Aorta (tissue), 5 donors: ENCODE measurements at regions not wholly inside any gene's neighbourhood (a gene's known extent, or its start where the extent isn't known, plus 50 kb on each side); places are given as distances from the start of the nearest gene placed in this dataset.

Source experiments
- ATAC-seq: fragments of 200-7000 bp; cut with Tn5 transposase; one replicate; pipeline ENCODE4 v1.9.1; 2022; ENCODE audit warnings: moderate library complexity; ENCODE audit not compliant: low FRiP score
- DNase-seq, 2 donors: peaks; one replicate each; pipeline ENCODE4 v3.0.0-alpha.2; 2020
- H3K27ac ChIP-seq, 2 donors: one replicate each; pipeline ENCODE4 v1.5.1; 2013; ENCODE audit warnings: low read length in 2 of 2, mild to moderate bottlenecking in 2 of 2, moderate library complexity in 2 of 2, control low read depth in 1 of 2, inconsistent platforms in 1 of 2, low read depth in 1 of 2
- H3K27me3 ChIP-seq, 2 donors: one replicate each; pipeline ENCODE4 v1.6.1; 2013; ENCODE audit warnings: control low read depth in 1 of 2, low read length in 1 of 2, mild to moderate bottlenecking in 1 of 2, moderate library complexity in 1 of 2; ENCODE audit not compliant: insufficient read depth in 2 of 2, control insufficient read depth in 1 of 2
- H3K36me3 ChIP-seq, 2 donors: one replicate each; pipeline ENCODE4 v1.6.1; 2013; ENCODE audit warnings: control low read depth in 1 of 2, low read length in 1 of 2, mild to moderate bottlenecking in 1 of 2; ENCODE audit not compliant: insufficient read depth in 2 of 2, control insufficient read depth in 1 of 2
- H3K4me1 ChIP-seq, 2 donors: one replicate each; pipeline ENCODE4 v1.6.1; 2013; ENCODE audit warnings: low read length in 2 of 2, control low read depth in 1 of 2, mild to moderate bottlenecking in 1 of 2, moderate library complexity in 1 of 2; ENCODE audit not compliant: insufficient read depth in 2 of 2, control insufficient read depth in 1 of 2
- H3K4me3 ChIP-seq, 2 donors: one replicate each; pipeline ENCODE4 v1.5.1; 2013; ENCODE audit warnings: low read length in 2 of 2, control low read depth in 1 of 2, mild to moderate bottlenecking in 1 of 2
- H3K9me3 ChIP-seq: one replicate; pipeline ENCODE4 v1.6.1; 2013; ENCODE audit warnings: mild to moderate bottlenecking, low read length; ENCODE audit not compliant: control insufficient read depth
- WGBS, 2 donors: extraction: QIAGEN DNeasy Blood & Tissue Kit; methylation state at CpG; one replicate each; pipeline ENCODE4 v1.1.7; 2013; 5-methylcytosine and 5-hydroxymethylcytosine counted together
- intact Hi-C, 2 donors: fragments of 100-400 bp; cut with DNase I; formaldehyde crosslinking; loops; one replicate each; pipeline versions ENCODE4 v1.14.2 to v1.15.0; 2022
- donor health status: healthy with polysubstance abuse.
- donor health status: Bipolar disorder and iron deficiency.
- donor health status: DM: no; HTN: no; CAD: no.
- donor health status: DM: no; HTN: no; CAD: no.
- donor health status: DM: yes; HTN: yes; CAD: no.

DNA sequence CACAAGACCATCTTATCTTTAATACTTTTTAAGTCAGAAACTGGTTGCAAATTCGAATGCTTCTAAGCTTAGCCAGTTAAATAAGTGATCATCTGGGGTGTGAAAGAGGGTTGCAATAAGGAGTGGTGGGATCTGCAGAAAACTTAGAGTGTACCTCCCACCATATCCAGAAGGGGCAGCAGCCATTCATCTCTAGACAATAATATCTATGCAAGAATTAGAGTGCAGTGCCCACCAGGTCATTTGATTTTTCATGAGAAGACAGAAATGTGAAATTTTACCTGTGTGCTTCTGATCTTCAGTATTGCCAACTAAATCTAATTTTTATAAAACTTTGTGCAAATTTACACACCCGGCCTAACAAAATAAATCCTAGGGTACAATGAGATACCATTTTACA lies 127.2 kb upstream of the SP4 start:
- intact Hi-C loops, result no loop called here
- H3K27ac ChIP-seq, result no peak overlapping the region
- no peak for DNase-seq
- H3K36me3 ChIP-seq, result no peaks in the 10 kb centered on the region
- no peaks in the 10 kb centered on the region for H3K9me3 ChIP-seq
- no peak overlapping the region for H3K4me3 ChIP-seq
- no peaks in the 10 kb centered on the region for H3K4me1 ChIP-seq
- H3K27me3 ChIP-seq, result no peaks in the 10 kb centered on the region
- no peak for ATAC-seq
- 77 to 87% methylated on average over 2 of the region's 2 CpGs for WGBS, 2 donors

DNA sequence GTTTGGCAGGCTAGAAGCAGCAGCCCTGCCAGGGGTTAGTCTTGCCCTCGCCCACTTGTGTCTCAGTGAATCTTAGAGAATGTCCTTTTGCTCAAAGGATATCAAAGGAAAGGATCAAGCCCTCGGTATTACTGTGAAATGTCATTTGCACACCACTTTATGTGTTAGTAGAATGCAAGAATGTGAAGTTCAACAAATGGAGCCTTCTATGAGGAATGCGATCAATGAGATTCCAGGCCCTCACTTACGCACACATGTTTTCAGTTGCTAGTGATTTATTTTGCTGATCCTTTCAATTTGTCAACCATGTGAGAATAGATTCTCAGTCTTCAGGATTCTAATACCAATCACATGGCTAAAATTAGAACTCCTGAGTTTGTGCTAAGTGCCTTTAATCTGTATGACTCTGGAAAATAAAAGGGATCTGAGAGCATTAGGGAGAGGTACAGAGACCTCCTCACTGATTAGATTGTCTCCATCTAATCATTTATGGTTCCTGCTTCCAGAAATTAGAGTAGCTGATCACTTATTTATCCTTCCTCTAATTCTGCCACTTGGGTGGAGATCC lies 123.0 kb upstream of the SP4 start:
- DNase-seq (no peak), ATAC-seq (no peak)
- Histone ChIP-seq H3K4me3 (no peak overlapping the region), H3K4me1 (no peaks in the 10 kb centered on the region), H3K27ac (no peak overlapping the region), H3K9me3 (no peaks in the 10 kb centered on the region), H3K36me3 (no peaks in the 10 kb centered on the region), H3K27me3 (no peaks in the 10 kb centered on the region)
- intact Hi-C loops, result no loop called here
- WGBS, 2 donors, result 49 to 55% methylated on average over 4 of the region's 4 CpGs

DNA sequence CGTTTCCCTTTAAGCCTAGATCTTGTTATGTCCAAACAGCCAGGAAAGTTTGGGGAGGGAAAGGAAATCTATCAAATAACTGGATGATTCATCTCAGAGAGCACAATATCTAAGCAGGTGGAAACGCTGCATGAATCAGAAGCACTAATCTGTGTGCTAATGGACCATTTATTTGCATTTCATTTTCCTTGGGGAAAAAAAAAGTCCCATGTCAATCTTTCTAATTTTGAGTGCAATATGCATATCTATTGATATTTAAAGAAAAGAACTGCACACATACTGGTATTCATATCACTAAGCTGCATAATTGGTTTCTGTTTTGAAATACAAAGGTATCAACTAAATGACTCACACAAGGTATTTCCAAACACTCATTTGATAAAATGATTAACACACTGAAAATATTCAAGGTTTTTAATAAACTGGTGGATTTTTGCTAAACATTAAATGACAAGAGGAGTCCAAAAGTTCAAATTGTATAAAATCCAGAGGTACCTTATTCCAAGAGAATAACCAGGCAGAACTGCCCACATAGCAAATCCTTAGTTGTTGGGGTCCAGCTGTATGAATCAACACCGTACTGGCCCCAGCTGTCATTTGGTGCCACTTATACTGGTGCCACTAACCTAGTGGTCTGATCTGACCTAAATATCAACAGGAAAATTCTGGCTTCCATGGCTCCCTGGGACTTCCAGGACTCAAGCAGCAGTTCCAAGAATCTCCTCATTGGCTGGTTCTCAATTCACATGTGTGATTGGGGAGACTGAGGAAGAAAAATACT lies 122.2 kb upstream of the SP4 start:
- Histone ChIP-seq H3K4me1 (no peaks in the 10 kb centered on the region), H3K4me3 (no peak overlapping the region), H3K9me3 (no peaks in the 10 kb centered on the region), H3K27ac (no peak overlapping the region), H3K27me3 (no peaks in the 10 kb centered on the region), H3K36me3 (no peaks in the 10 kb centered on the region)
- DNase-seq (no peak), ATAC-seq (no peak)
- intact Hi-C loops, result no loop called here
- WGBS, 2 donors, result 55 to 57% methylated on average over 3 of the region's 3 CpGs

DNA sequence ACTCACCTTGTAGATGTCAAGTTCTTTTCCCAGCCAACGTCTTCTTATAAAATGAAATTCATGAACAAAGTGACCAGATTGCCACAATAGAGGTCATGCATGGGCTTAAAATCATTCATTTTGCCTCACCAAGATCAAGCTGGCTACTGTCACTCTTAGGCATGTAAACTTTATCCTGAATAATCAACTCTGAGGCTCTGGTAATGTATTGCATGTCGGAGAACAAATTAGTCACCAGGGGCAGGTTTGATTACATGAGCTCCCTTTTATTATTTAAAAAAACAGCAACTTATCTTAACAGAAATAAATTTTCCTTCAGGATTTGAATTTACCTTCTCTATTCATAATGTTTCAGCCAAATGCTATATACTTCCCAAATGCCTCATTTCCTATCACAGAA lies 112.9 kb upstream of the SP4 start:
- H3K36me3 ChIP-seq, result no peaks in the 10 kb centered on the region
- DNase-seq, result no peak
- WGBS, 2 donors, result 15 to 19% methylated on average over 2 of the region's 2 CpGs
- no peaks in the 10 kb centered on the region for H3K4me1 ChIP-seq
- peaks cover 1% of the 10 kb centered on the region for H3K9me3 ChIP-seq
- intact Hi-C loops, result no loop called here
- no peak for ATAC-seq
- H3K27me3 ChIP-seq, result peaks cover 0 to 2% of the 10 kb centered on the region in 2 donors
- H3K27ac ChIP-seq, result no peak overlapping the region
- no peak overlapping the region for H3K4me3 ChIP-seq

DNA sequence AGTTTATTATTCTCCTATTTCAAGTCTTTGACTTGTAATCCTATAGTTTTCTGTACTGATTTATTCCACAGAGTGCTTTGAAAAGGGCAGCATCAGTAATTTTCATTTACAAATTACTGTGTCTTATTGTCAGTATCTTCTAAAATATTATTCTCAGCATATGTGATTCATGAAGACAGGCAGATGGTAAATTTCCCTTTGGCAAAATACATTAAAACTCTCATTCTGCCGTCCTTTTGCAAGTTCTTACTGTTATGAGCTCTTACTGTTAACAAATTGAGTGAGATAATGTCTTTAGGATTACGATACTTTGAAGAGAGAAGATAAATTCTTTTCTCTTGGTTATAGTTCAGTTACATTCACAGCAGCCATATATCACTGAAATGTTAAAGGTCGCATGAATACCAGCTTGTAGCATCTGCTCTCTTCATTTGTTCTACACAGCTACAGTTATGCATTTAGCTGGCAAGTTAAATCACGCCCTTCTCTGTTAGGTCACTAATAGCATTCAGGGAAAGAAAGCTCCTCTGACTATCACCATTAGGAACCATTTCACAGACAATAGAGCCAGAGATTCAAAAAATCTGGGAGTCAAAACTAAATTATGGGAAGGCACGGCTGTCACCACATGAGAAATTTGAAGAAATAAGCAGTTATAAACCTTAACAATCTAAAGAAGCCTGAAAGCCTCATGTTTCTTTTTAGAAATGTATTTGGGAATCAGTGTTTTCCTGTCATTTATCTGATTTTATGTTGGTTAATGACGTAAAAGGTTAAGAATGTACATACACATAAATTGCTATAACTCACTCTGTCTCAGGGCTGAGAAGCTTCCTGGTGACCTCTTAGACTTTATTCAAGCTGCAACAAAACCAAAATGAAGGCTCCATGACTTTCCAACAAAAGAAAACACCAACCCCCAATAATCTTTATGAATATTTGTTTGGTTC lies 109.6 kb upstream of the SP4 start:
- Histone ChIP-seq H3K27ac (no peak overlapping the region), H3K36me3 (no peaks in the 10 kb centered on the region), H3K27me3 (peaks cover 0 to 2% of the 10 kb centered on the region in 2 donors), H3K9me3 (no peaks in the 10 kb centered on the region), H3K4me1 (no peaks in the 10 kb centered on the region), H3K4me3 (no peak overlapping the region)
- ATAC-seq, result no peak
- intact Hi-C loops, result no loop called here
- WGBS, 2 donors, result 29 to 36% methylated on average over 6 of the region's 6 CpGs
- no peak for DNase-seq

DNA sequence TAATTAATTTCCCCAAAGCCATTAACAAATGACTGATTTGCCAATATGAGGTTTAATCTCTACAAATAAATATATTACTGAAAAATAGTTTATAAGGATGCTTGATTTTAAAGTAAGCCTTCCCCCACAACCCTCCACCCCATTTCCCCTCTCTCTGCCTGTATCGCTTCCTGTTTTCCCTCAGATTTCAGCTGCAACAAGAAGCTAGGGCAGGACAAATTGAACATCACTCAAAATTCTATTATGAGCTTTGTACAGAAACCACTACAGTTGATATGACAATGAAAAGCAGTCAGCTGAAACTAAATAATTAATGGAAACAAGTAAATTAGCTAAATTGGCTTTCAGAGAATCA lies 109.0 kb upstream of the SP4 start:
- no peak for DNase-seq
- no peaks in the 10 kb centered on the region for H3K36me3 ChIP-seq
- H3K4me3 ChIP-seq, result no peak overlapping the region
- H3K27me3 ChIP-seq, result peaks cover 0 to 2% of the 10 kb centered on the region in 2 donors
- 74 to 84% methylated on average over 1 of the region's 1 CpG for WGBS, 2 donors
- intact Hi-C loops, result no loop called here
- no peak overlapping the region for H3K27ac ChIP-seq
- H3K4me1 ChIP-seq, result no peaks in the 10 kb centered on the region
- H3K9me3 ChIP-seq, result no peaks in the 10 kb centered on the region
- ATAC-seq, result no peak

DNA sequence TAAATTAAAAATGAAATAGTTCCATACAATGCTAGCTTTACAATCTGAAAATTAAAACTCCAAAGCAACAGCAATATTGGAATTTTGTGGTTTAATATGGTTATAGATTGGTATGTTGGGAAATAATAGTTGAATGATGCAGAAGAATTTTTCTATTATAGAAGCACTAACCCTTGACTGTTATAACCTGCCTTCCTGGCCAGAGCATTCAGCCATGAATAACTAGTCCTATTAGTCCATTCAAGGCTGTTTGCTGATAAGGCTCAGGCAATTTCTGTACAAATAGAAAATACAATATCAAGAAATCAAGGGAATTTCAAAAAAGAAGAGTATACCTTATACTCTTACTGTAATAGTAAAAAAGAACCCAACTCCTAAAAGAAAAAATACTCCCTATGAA lies 101.6 kb upstream of the SP4 start:
- intact Hi-C loops, result no loop called here
- Histone ChIP-seq H3K4me1 (no peaks in the 10 kb centered on the region), H3K4me3 (no peak overlapping the region), H3K27me3 (no peaks in the 10 kb centered on the region), H3K36me3 (no peaks in the 10 kb centered on the region), H3K9me3 (no peaks in the 10 kb centered on the region), H3K27ac (no peak overlapping the region)
- no peak for DNase-seq
- no peak for ATAC-seq

DNA sequence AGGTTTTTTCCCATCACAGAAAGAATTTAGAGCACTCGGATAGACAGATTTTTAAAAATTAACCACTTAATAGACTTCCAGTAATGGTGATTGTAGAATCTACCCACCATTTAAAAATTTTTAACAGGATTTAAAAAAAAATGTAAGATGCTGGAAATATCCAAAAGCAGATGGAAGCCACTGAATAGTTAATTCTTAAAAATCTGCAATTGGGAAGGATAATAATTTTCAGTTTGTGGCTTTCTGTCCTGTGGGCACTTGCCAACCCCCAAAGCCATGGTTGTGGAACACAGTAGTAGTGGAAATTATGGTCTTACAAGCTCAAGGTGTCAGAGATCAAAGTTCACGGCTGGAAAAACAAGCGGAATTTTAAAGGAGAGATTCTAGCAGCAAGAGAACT lies 101.0 kb upstream of the SP4 start:
- no peaks in the 10 kb centered on the region for H3K36me3 ChIP-seq
- no peak for DNase-seq
- no peak overlapping the region for H3K27ac ChIP-seq
- H3K4me3 ChIP-seq, result no peak overlapping the region
- no peaks in the 10 kb centered on the region for H3K9me3 ChIP-seq
- intact Hi-C loops, result no loop called here
- no peaks in the 10 kb centered on the region for H3K4me1 ChIP-seq
- no peaks in the 10 kb centered on the region for H3K27me3 ChIP-seq
- 41 to 49% methylated on average over 3 of the region's 3 CpGs for WGBS, 2 donors
- ATAC-seq, result no peak
